Muscle of leg (tissue), 3 donors: ENCODE measurements at regions not wholly inside any gene's neighbourhood (a gene's known extent, or its start where the extent isn't known, plus 50 kb on each side); places are given as distances from the start of the nearest gene placed in this dataset.
"Not testable (repeated sequence)": the region's sequence is repeated elsewhere in the genome, so short reads cannot be mapped to it uniquely, and the experiment has no call there.

Source experiments
- DNase-seq: peaks from one replicate; pipeline ENCODE4 v3.0.0; 2013
- H3K27ac ChIP-seq: one replicate; pipeline ENCODE4 v1.5.1; 2013; ENCODE audit warnings: mild to moderate bottlenecking, low read length, control low read depth
- H3K27me3 ChIP-seq: one replicate; pipeline ENCODE4 v1.6.1; 2013; ENCODE audit warnings: low read length; ENCODE audit not compliant: control insufficient read depth, insufficient read depth
- H3K36me3 ChIP-seq: one replicate; pipeline ENCODE4 v1.6.1; 2013; ENCODE audit warnings: low read length; ENCODE audit not compliant: control insufficient read depth, insufficient read depth
- H3K4me1 ChIP-seq: one replicate; pipeline ENCODE4 v1.6.1; 2013; ENCODE audit warnings: low read length; ENCODE audit not compliant: control insufficient read depth, insufficient read depth
- H3K4me3 ChIP-seq: one replicate; pipeline ENCODE4 v1.5.1; 2013; ENCODE audit warnings: low read length, control low read depth
- H3K9me3 ChIP-seq: replicated peaks from 2 replicates; pipeline ENCODE4 v1.6.1; 2013; ENCODE audit warnings: low read depth, low read length; ENCODE audit not compliant: control insufficient read depth
- WGBS: methylation state at CpG from one replicate; pipeline ENCODE4 v1.1.5; 2013; ENCODE audit warnings: missing lambda C conversion rate; ENCODE audit not compliant: insufficient coverage; 5-methylcytosine and 5-hydroxymethylcytosine counted together

GRCh38 chr7:150044771-150045170 lies 171.0 kb downstream of the ATP6V0E2 start:
- DNase-seq: peak; percentile 66
- 0% methylated on average over 4 of the region's 7 CpGs for WGBS

DNA sequence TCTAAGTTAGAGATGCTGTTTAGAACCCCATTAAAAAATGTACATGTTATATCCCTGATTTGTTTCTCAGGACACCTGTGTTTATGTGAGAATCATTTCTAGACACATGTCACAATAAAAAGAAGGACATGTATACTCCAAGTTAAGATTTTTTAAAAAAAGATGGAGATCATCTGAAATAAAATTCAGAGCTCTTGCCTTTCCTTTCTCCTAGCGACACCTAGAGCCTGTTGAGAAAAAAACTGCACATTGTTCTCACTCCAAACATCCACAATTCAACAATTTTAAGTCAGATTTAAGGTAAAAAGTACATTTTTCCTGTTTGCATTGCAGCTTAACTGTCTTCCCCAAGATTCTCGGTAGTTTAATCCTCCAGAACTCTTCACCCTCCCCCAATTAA lies 171.8 kb downstream of the ATP6V0E2 start:
- H3K4me3 ChIP-seq, H3K9me3 ChIP-seq, DNase-seq, H3K36me3 ChIP-seq, H3K27ac ChIP-seq, H3K4me1 ChIP-seq: not testable (repeated sequence)
- H3K27me3 ChIP-seq: peaks cover 22% of the 10 kb centered on the region
- WGBS: no CpG with 5 or more reads among the region's 2 CpGs

More at GRCh38 chr7:150044771-150045170, 171.0 kb downstream of the ATP6V0E2 start:
- not testable (repeated sequence) for H3K4me3 ChIP-seq, H3K4me1 ChIP-seq, H3K36me3 ChIP-seq, H3K9me3 ChIP-seq, H3K27ac ChIP-seq
- H3K27me3 ChIP-seq: peaks cover 22% of the 10 kb centered on the region

- H3K36me3 ChIP-seq, H3K4me3 ChIP-seq, DNase-seq, H3K9me3 ChIP-seq, H3K4me1 ChIP-seq, H3K27ac ChIP-seq: not testable (repeated sequence)
- 0% methylated on average over 1 of the region's 17 CpGs for WGBS
- H3K27me3 ChIP-seq: peaks cover 22% of the 10 kb centered on the region
Observed at GRCh38 chr7:150046290-150047194, 172.8 kb downstream of the ATP6V0E2 start.

DNA sequence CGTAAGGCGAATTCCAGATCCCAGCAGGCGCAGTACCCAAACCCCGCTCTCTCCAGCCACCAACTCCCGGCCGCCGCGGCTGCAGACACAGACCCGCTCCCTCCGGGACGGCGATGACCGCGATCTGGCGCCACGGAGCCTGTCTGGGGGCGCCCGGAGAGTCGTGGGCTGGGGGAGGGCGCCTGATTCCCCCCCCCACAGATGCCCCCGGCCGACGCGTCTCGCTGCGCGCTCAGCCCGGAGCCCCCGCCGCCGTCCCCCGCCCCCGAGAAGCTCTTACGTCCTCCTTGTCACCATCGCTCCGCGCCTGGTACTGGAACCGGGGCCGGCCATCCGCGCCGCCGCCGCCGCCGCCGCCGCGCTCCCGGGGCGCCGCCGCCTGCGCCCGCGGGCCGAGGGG lies 173.6 kb downstream of the ATP6V0E2 start:
- not testable (repeated sequence) for H3K36me3 ChIP-seq, H3K4me1 ChIP-seq, H3K4me3 ChIP-seq, H3K9me3 ChIP-seq, H3K27ac ChIP-seq
- whole genome bisulfite sequencing: 0% methylated on average over 3 of the region's 57 CpGs
- H3K27me3 ChIP-seq: peaks cover 22% of the 10 kb centered on the region
- peak; percentile 4 for DNase-seq

DNA sequence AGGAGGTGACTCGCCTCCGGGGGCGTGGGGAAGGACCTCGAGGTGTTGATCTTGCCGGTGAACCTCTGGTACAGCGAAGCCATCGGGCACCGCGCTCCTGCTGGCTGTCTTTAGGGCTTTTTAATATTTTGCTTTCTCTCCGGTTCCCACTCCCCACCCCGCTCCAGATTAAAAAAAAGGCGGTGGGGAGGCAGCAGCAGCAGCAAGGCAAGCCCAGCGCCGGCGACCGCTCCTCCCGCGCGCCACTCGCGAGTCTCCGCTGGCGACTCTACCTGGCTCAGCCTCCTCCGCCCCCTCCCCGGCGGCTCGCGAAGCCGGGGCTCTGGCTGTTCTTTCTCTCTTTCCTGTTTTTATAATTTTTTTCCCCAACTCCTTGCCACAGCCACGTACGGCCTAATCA lies 174.0 kb downstream of the ATP6V0E2 start:
- not testable (repeated sequence) for H3K9me3 ChIP-seq, H3K36me3 ChIP-seq, H3K4me1 ChIP-seq, H3K27ac ChIP-seq, DNase-seq
- Histone ChIP-seq H3K4me3 (peak overlapping the region; percentile 17), H3K27me3 (peaks cover 22% of the 10 kb centered on the region)
- WGBS: no CpG with 5 or more reads among the region's 31 CpGs

DNA sequence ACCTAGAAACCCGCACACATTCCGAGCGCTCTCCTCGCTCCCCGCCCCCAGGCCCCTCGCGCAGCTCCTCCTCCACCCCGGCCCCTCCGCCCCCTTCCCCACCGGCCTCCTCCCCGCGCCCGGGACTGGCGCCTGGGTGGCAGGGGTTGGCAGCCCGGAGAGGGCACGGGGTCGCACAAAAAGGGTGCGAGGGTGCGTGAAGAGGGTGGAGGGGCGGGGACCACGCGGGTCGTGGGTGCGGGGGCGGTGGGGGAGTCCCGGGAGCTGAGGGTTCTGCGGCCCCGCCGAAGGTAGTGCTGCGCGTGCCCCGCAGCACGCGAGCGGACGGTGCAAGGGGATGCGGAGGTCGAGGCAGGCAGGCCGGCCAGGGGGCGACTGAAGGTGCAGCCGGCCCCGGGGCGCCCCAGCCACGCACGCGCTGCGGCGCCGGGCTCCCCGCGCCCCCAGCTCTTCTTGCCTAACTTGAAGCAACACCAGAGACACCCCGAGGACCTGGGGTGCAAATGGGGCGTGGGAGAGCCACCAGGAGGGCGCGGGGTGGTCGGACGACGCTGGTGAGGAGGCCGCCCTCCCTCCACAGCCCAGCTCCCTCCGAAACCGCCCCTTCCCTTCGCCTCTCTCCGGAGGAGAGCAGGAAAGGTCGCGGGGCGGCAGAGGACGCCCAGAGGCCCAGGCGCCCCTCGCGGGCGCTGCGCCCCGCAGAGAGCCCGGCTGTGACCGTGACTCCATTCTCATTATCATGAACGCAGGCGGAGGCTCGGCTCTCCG lies 174.7 kb downstream of the ATP6V0E2 start:
- H3K27ac ChIP-seq, H3K36me3 ChIP-seq, H3K9me3 ChIP-seq, DNase-seq, H3K4me1 ChIP-seq: not testable (repeated sequence)
- H3K27me3 ChIP-seq: peaks cover 22% of the 10 kb centered on the region
- H3K4me3 ChIP-seq: peak overlapping the region; percentile 13
- WGBS: 0% methylated on average over 12 of the region's 79 CpGs

- not testable (repeated sequence) for H3K9me3 ChIP-seq, H3K36me3 ChIP-seq, H3K4me1 ChIP-seq, H3K27ac ChIP-seq
- Histone ChIP-seq H3K27me3 (peaks cover 22% of the 10 kb centered on the region), H3K4me3 (peak overlapping the region; percentile 13)
- peak; percentile 35 for DNase-seq
- 1% methylated on average over 28 of the region's 46 CpGs for WGBS
Observed at GRCh38 chr7:150049012-150049655, 175.4 kb downstream of the ATP6V0E2 start.

DNA sequence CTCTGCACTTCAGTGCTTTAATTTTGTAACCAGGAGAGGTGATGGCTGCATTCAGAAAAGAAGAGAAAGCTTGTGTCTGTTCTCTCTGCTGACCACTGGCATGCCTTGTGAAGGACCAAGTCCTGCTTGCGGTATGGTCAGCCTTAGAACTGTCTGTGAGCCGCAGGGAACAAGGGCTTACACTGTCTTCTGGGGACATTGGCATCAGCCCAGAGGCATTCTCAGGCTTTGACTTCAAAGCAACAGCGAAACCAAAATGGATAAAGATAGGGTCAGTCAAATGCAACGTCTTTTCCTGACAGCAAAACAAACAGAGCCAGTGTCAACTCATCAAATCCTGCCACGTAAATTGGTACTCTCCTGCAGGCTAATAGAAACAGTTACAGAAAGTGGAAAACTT lies 179.6 kb downstream of the ATP6V0E2 start:
- H3K27me3 ChIP-seq, H3K36me3 ChIP-seq, DNase-seq, H3K27ac ChIP-seq, H3K4me1 ChIP-seq, H3K4me3 ChIP-seq, H3K9me3 ChIP-seq: not testable (repeated sequence)
- 64% methylated on average over 3 of the region's 5 CpGs for WGBS

DNA sequence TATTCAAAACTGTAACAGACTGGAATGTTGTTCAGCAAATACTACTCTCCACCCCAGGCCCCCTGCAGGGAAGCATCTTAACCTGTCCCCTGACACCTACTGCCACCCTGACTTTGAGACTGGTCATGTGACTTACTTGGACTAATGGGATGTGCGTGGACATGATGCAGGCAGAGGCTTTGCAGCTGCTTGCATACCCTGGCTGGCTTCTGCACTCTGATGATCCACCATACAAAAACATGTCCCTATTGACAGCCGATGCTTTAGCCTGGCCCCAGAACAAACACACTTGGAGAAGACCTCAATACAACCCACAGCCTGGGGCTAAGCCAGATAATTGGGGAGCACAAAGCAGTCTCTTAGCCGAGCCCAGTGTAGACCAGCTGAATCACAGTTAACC lies 180.5 kb downstream of the ATP6V0E2 start:
- WGBS: no CpG with 5 or more reads among the region's 3 CpGs
- H3K4me1 ChIP-seq, DNase-seq, H3K27me3 ChIP-seq, H3K4me3 ChIP-seq, H3K36me3 ChIP-seq, H3K27ac ChIP-seq, H3K9me3 ChIP-seq: not testable (repeated sequence)
